ENCODE measurements at regions not wholly inside any gene's neighbourhood (a gene's known extent, or its start where the extent isn't known, plus 50 kb on each side); places are given as distances from the start of the nearest gene placed in this dataset.

GRCh38 chr2:217673627-217674026 is 329.2 kb downstream of the TNS1 start:
- TF ChIP-seq, protein P1, sequence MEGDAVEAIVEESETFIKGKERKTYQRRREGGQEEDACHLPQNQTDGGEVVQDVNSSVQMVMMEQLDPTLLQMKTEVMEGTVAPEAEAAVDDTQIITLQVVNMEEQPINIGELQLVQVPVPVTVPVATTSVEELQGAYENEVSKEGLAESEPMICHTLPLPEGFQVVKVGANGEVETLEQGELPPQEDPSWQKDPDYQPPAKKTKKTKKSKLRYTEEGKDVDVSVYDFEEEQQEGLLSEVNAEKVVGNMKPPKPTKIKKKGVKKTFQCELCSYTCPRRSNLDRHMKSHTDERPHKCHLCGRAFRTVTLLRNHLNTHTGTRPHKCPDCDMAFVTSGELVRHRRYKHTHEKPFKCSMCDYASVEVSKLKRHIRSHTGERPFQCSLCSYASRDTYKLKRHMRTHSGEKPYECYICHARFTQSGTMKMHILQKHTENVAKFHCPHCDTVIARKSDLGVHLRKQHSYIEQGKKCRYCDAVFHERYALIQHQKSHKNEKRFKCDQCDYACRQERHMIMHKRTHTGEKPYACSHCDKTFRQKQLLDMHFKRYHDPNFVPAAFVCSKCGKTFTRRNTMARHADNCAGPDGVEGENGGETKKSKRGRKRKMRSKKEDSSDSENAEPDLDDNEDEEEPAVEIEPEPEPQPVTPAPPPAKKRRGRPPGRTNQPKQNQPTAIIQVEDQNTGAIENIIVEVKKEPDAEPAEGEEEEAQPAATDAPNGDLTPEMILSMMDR (conservative IDR thresholded peaks at IDR 0.05; ENCODE audit: low read depth, low read length): no peak
- TF ChIP-seq EZH2 (IDR thresholded peaks at IDR 0.05; ENCODE audit: borderline replicate concordance, low read depth, low read length, poor library complexity, severe bottlenecking): no peak
